Right atrium auricular region (tissue), 2 donors: ENCODE measurements at regions not wholly inside any gene's neighbourhood (a gene's known extent, or its start where the extent isn't known, plus 50 kb on each side); places are given as distances from the start of the nearest gene placed in this dataset.

Experiments used
- DNase-seq: peaks from one replicate; pipeline ENCODE4 v3.0.0-alpha.2; 2019; ENCODE audit warnings: low spot score
- H3K27ac ChIP-seq, 2 donors: fragments of 200-600 bp; sonication (generic); 1 replicate in 1 of 2; 2 replicates in 1 of 2; pipeline ENCODE4 v1.5.1; 2016 to 2019
- H3K27me3 ChIP-seq, 2 donors: fragments of 200-600 bp; sonication (generic); one replicate each; pipeline versions ENCODE4 v1.5.1 to v1.6.0; 2017 to 2019
- H3K36me3 ChIP-seq: fragments of 200-600 bp; sonication (generic); one replicate; pipeline ENCODE4 v1.5.1; 2016
- H3K4me1 ChIP-seq, 2 donors: fragments of 200-600 bp; sonication (generic); one replicate each; pipeline versions ENCODE4 v1.5.1 to v1.6.0; 2017 to 2019
- H3K4me3 ChIP-seq, 2 donors: fragments of 200-600 bp; sonication (generic); 1 replicate in 1 of 2; 2 replicates in 1 of 2; pipeline ENCODE4 v1.5.1; 2017 to 2019; ENCODE audit warnings: mild to moderate bottlenecking in 1 of 2, moderate library complexity in 1 of 2
- H3K9me3 ChIP-seq, 2 donors: fragments of 200-600 bp; sonication (generic); one replicate each; pipeline ENCODE4 v1.5.1; 2019
- CTCF ChIP-seq, 2 donors: fragments of 200-600 bp; sonication (generic); IDR thresholded peaks; one replicate each; pipeline ENCODE4 v1.5.1; 2019; ENCODE audit warnings: antibody characterized with exemption in 2 of 2

GRCh38 chr18:69138088-69138487, 262.6 kb upstream of the DOK6 start:
- H3K36me3 ChIP-seq, result no peaks in the 10 kb centered on the region
- TF ChIP-seq CTCF (IDR thresholded peaks at IDR 0.05), result no peak
- no peak overlapping the region for H3K27ac ChIP-seq
- peaks cover 0 to 6% of the 10 kb centered on the region in 2 donors for H3K9me3 ChIP-seq
- H3K4me3 ChIP-seq, result no peak overlapping the region
- H3K4me1 ChIP-seq, result no peaks in the 10 kb centered on the region
- no peak for DNase-seq
- no peaks in the 10 kb centered on the region for H3K27me3 ChIP-seq

GRCh38 chr18:69143084-69143483, 257.6 kb upstream of the DOK6 start:
- Histone ChIP-seq H3K9me3 (no peaks in the 10 kb centered on the region), H3K4me3 (no peak overlapping the region), H3K27me3 (no peaks in the 10 kb centered on the region), H3K27ac (no peak overlapping the region), H3K4me1 (no peaks in the 10 kb centered on the region), H3K36me3 (no peaks in the 10 kb centered on the region)
- no peak for DNase-seq
- no peak for TF ChIP-seq CTCF (IDR thresholded peaks at IDR 0.05)

GRCh38 chr18:69152436-69152835, 248.3 kb upstream of the DOK6 start:
- Histone ChIP-seq H3K9me3 (no peaks in the 10 kb centered on the region), H3K36me3 (no peaks in the 10 kb centered on the region), H3K27me3 (no peaks in the 10 kb centered on the region), H3K4me3 (no peak overlapping the region), H3K4me1 (no peaks in the 10 kb centered on the region), H3K27ac (no peak overlapping the region)
- DNase-seq, result no peak
- no peak for TF ChIP-seq CTCF (IDR thresholded peaks at IDR 0.05)

- Histone ChIP-seq H3K27ac (no peak overlapping the region), H3K36me3 (no peaks in the 10 kb centered on the region), H3K9me3 (no peaks in the 10 kb centered on the region), H3K27me3 (no peaks in the 10 kb centered on the region), H3K4me3 (no peak overlapping the region), H3K4me1 (peaks cover 0 to 4% of the 10 kb centered on the region in 2 donors)
- no peak for TF ChIP-seq CTCF (IDR thresholded peaks at IDR 0.05)
- DNase-seq, result no peak
Observed at GRCh38 chr18:69157906-69158305, 242.8 kb upstream of the DOK6 start.

GRCh38 chr18:69158944-69159343, 241.7 kb upstream of the DOK6 start:
- DNase-seq, result no peak
- H3K27ac ChIP-seq, result no peak overlapping the region
- H3K9me3 ChIP-seq, result no peaks in the 10 kb centered on the region
- H3K4me1 ChIP-seq, result peaks cover 0 to 4% of the 10 kb centered on the region in 2 donors
- TF ChIP-seq CTCF (IDR thresholded peaks at IDR 0.05), result no peak
- H3K4me3 ChIP-seq, result no peak overlapping the region
- no peaks in the 10 kb centered on the region for H3K27me3 ChIP-seq
- H3K36me3 ChIP-seq, result no peaks in the 10 kb centered on the region

- Histone ChIP-seq H3K27me3 (no peaks in the 10 kb centered on the region), H3K4me3 (peak overlapping the region; percentile 13 to 38), H3K36me3 (no peaks in the 10 kb centered on the region), H3K27ac (no peak overlapping the region), H3K4me1 (peaks cover 0 to 4% of the 10 kb centered on the region in 2 donors), H3K9me3 (no peaks in the 10 kb centered on the region)
- no peak for TF ChIP-seq CTCF (IDR thresholded peaks at IDR 0.05)
- no peak for DNase-seq
Observed at GRCh38 chr18:69161383-69162028, 239.2 kb upstream of the DOK6 start.
